MM.1S (cell line): ENCODE measurements at regions not wholly inside any gene's neighbourhood (a gene's known extent, or its start where the extent isn't known, plus 50 kb on each side); places are given as distances from the start of the nearest gene placed in this dataset.

ENCODE experiments used
- DNase-seq: peaks from one replicate; pipeline ENCODE4 v3.0.0-alpha.2; 2015
- H2AFZ ChIP-seq: fragments of 300-600 bp; sonication (generic); 2 replicates; pipeline ENCODE4 v1.6.0; 2016; ENCODE audit warnings: antibody characterized with exemption, low read length
- H3F3A ChIP-seq: fragments of 300-600 bp; sonication (generic); 2 replicates; pipeline ENCODE4 v1.6.1; 2016; ENCODE audit warnings: mild to moderate bottlenecking, antibody characterized with exemption, low read length, moderate library complexity, mixed read lengths; ENCODE audit not compliant: insufficient read depth
- H3K27ac ChIP-seq: fragments of 300-600 bp; sonication (generic); 2 replicates; pipeline ENCODE4 v1.5.1; 2016; ENCODE audit warnings: mild to moderate bottlenecking, low read length
- H3K27me3 ChIP-seq: fragments of 300-600 bp; sonication (generic); replicated peaks from 2 replicates; pipeline ENCODE4 v1.6.0; 2016; ENCODE audit warnings: low read length; ENCODE audit not compliant: insufficient read depth
- H3K36me3 ChIP-seq: fragments of 300-600 bp; sonication (generic); replicated peaks from 2 replicates; pipeline ENCODE4 v1.6.1; 2016; ENCODE audit warnings: mild to moderate bottlenecking, low read length, mixed read lengths; ENCODE audit not compliant: insufficient read depth
- H3K4me1 ChIP-seq: fragments of 300-600 bp; sonication (generic); 2 replicates; pipeline ENCODE4 v1.6.1; 2016; ENCODE audit warnings: low read length, mixed read lengths
- H3K4me2 ChIP-seq: fragments of 300-600 bp; sonication (generic); 2 replicates; pipeline ENCODE4 v1.6.0; 2016; ENCODE audit warnings: low read depth, low read length
- H3K4me3 ChIP-seq: fragments of 300-600 bp; sonication (generic); 2 replicates; pipeline ENCODE4 v1.5.1; 2016; ENCODE audit warnings: low read length, mixed read lengths
- H3K79me2 ChIP-seq: fragments of 300-600 bp; sonication (generic); 2 replicates; pipeline ENCODE4 v1.6.1; 2016; ENCODE audit warnings: mixed run types, low read length, mixed read lengths
- H3K9ac ChIP-seq: fragments of 300-600 bp; sonication (generic); 2 replicates; pipeline ENCODE4 v1.6.1; 2016; ENCODE audit warnings: low read length, mixed read lengths
- H3K9me2 ChIP-seq: fragments of 300-600 bp; sonication (generic); replicated peaks from 2 replicates; pipeline ENCODE4 v1.6.1; 2016; ENCODE audit warnings: mild to moderate bottlenecking, low read length, mixed read lengths; ENCODE audit not compliant: insufficient read depth
- H3K9me3 ChIP-seq: fragments of 300-600 bp; sonication (generic); replicated peaks from 2 replicates; pipeline ENCODE4 v1.6.1; 2016; ENCODE audit warnings: mild to moderate bottlenecking, low read length, mixed read lengths; ENCODE audit not compliant: insufficient read depth
- H4K20me1 ChIP-seq: fragments of 300-600 bp; sonication (generic); 2 replicates; pipeline ENCODE4 v1.6.1; 2016; ENCODE audit warnings: mild to moderate bottlenecking, low read length, moderate library complexity, mixed read lengths; ENCODE audit not compliant: insufficient read depth
- CTCF ChIP-seq: fragments of 300-600 bp; sonication (generic); IDR thresholded peaks from 2 replicates; pipeline ENCODE4 v1.5.1; 2016; ENCODE audit warnings: antibody characterized with exemption, low read length, mixed read lengths
- EZH2 ChIP-seq: fragments of 300-600 bp; sonication (generic); optimal IDR thresholded peaks from 2 replicates; pipeline ENCODE3; 2017; ENCODE audit warnings: low read depth, mild to moderate bottlenecking, antibody characterized with exemption, low read length, mixed read lengths
- EZH2phosphoT487 ChIP-seq: fragments of 300-600 bp; sonication (generic); IDR thresholded peaks from 2 replicates; pipeline ENCODE4 v1.6.1; 2018; ENCODE audit warnings: antibody characterized with exemption, low read length

GRCh38 chr4:110290511-110290910 is 92.1 kb upstream of the ELOVL6 start:
- no peaks in the 10 kb centered on the region for H4K20me1 ChIP-seq
- no peak for TF ChIP-seq CTCF
- TF ChIP-seq EZH2phosphoT487, result no peak
- no peak for TF ChIP-seq EZH2
- no peak for DNase-seq
- no peak overlapping the region for H3K4me2 ChIP-seq
- H3K79me2 ChIP-seq, result no peaks in the 10 kb centered on the region
- H2AFZ ChIP-seq, result no peak overlapping the region
- peaks cover 10% of the 10 kb centered on the region for H3K4me1 ChIP-seq
- no peaks in the 10 kb centered on the region for H3K9me3 ChIP-seq
- peaks cover 6% of the 10 kb centered on the region; the same call in 1 of the 2 replicates for H3F3A ChIP-seq
- H3K27ac ChIP-seq, result no peak overlapping the region
- H3K27me3 ChIP-seq, result no peaks in the 10 kb centered on the region
- H3K4me3 ChIP-seq, result no peak overlapping the region
- H3K9ac ChIP-seq, result no peak overlapping the region
- no peaks in the 10 kb centered on the region for H3K36me3 ChIP-seq
- H3K9me2 ChIP-seq, result no peaks in the 10 kb centered on the region

- H2AFZ ChIP-seq, result no peak overlapping the region
- no peak for DNase-seq
- no peaks in the 10 kb centered on the region for H3K27me3 ChIP-seq
- H3K9me3 ChIP-seq, result no peaks in the 10 kb centered on the region
- H3K4me2 ChIP-seq, result no peak overlapping the region
- no peak overlapping the region for H3K4me3 ChIP-seq
- no peak overlapping the region for H3K27ac ChIP-seq
- peaks cover 10% of the 10 kb centered on the region for H3K4me1 ChIP-seq
- H3F3A ChIP-seq, result peaks cover 6% of the 10 kb centered on the region; the same call in 1 of the 2 replicates
- H3K9ac ChIP-seq, result no peak overlapping the region
- TF ChIP-seq EZH2, result no peak
- TF ChIP-seq EZH2phosphoT487, result no peak
- TF ChIP-seq CTCF, result no peak
- no peaks in the 10 kb centered on the region for H3K9me2 ChIP-seq
- no peaks in the 10 kb centered on the region for H4K20me1 ChIP-seq
- no peaks in the 10 kb centered on the region for H3K36me3 ChIP-seq
- no peaks in the 10 kb centered on the region for H3K79me2 ChIP-seq
These were observed 91.2 kb upstream of the ELOVL6 start for GRCh38 chr4:110289601-110290100.

- no peaks in the 10 kb centered on the region for H3K36me3 ChIP-seq
- H3K4me2 ChIP-seq, result peak overlapping the region; percentile 42; the same call in 1 of the 2 replicates
- no peaks in the 10 kb centered on the region for H3K9me3 ChIP-seq
- H3K9ac ChIP-seq, result no peak overlapping the region
- no peaks in the 10 kb centered on the region for H4K20me1 ChIP-seq
- no peaks in the 10 kb centered on the region for H3K9me2 ChIP-seq
- no peak for TF ChIP-seq CTCF
- TF ChIP-seq EZH2, result no peak
- TF ChIP-seq EZH2phosphoT487, result no peak
- H3K4me1 ChIP-seq, result peaks cover 10% of the 10 kb centered on the region
- H3F3A ChIP-seq, result peaks cover 6% of the 10 kb centered on the region; the same call in 1 of the 2 replicates
- H3K4me3 ChIP-seq, result no peak overlapping the region
- DNase-seq, result peak; percentile 83
- no peaks in the 10 kb centered on the region for H3K79me2 ChIP-seq
- H2AFZ ChIP-seq, result no peak overlapping the region
- H3K27ac ChIP-seq, result peak overlapping the region; percentile 58; the same call in 1 of the 2 replicates
- no peaks in the 10 kb centered on the region for H3K27me3 ChIP-seq
These were observed 88.7 kb upstream of the ELOVL6 start for GRCh38 chr4:110287130-110287529.
